Stimulated activated CD4-positive, alpha-beta T cell treated with anti-CD3 and anti-CD28 coated beads, Interleukin-2, amount 100 ng/mL, for 48 hours (primary cell): ENCODE measurements at regions not wholly inside any gene's neighbourhood (a gene's known extent, or its start where the extent isn't known, plus 50 kb on each side); places are given as distances from the start of the nearest gene placed in this dataset.

ENCODE experiments used
- DNase-seq, 2 donors: peaks; one replicate each; pipeline ENCODE4 v3.0.0-alpha.2; 2020

- no peak for DNase-seq
Measured at GRCh38 chr6:148068437-148069061, 274.1 kb upstream of the SASH1 start.

GRCh38 chr6:148069256-148069655, 273.4 kb upstream of the SASH1 start:
- no peak for DNase-seq

GRCh38 chr6:148074291-148074690, 268.3 kb upstream of the SASH1 start:
- no peak for DNase-seq

- DNase-seq = no peak
Measured at GRCh38 chr6:148074738-148075137, 267.9 kb upstream of the SASH1 start.

GRCh38 chr6:148075352-148075751, 267.3 kb upstream of the SASH1 start:
- no peak for DNase-seq

- DNase-seq = no peak
Measured at GRCh38 chr6:148076051-148076450, 266.6 kb upstream of the SASH1 start.

- no peak for DNase-seq
Measured at GRCh38 chr6:148080315-148080714, 262.3 kb upstream of the SASH1 start.

- DNase-seq = no peak
Measured at GRCh38 chr6:148081076-148081475, 261.6 kb upstream of the SASH1 start.

- no peak for DNase-seq
Measured at GRCh38 chr6:148082044-148082443, 260.6 kb upstream of the SASH1 start.

GRCh38 chr6:148082696-148083095, 259.9 kb upstream of the SASH1 start:
- no peak for DNase-seq

- no peak for DNase-seq
Measured at GRCh38 chr6:148085631-148086331, 256.9 kb upstream of the SASH1 start.

- DNase-seq = no peak
Measured at GRCh38 chr6:148086386-148086785, 256.3 kb upstream of the SASH1 start.

- DNase-seq = no peak
Measured at GRCh38 chr6:148086843-148087242, 255.8 kb upstream of the SASH1 start.

- DNase-seq = no peak
Measured at GRCh38 chr6:148087659-148088058, 255.0 kb upstream of the SASH1 start.

- DNase-seq = no peak
Measured at GRCh38 chr6:148090326-148090725, 252.3 kb upstream of the SASH1 start.

- no peak for DNase-seq
Measured at GRCh38 chr6:148091394-148091793, 251.2 kb upstream of the SASH1 start.

GRCh38 chr6:148103436-148103835, 239.2 kb upstream of the SASH1 start:
- no peak for DNase-seq

GRCh38 chr6:148104131-148104530, 238.5 kb upstream of the SASH1 start:
- no peak for DNase-seq

GRCh38 chr6:148105695-148106094, 236.9 kb upstream of the SASH1 start:
- no peak for DNase-seq

GRCh38 chr6:148107911-148108310, 234.7 kb upstream of the SASH1 start:
- no peak for DNase-seq

GRCh38 chr6:148109732-148110131, 232.9 kb upstream of the SASH1 start:
- DNase-seq = no peak

GRCh38 chr6:148110925-148111324, 231.7 kb upstream of the SASH1 start:
- DNase-seq = no peak

- DNase-seq = no peak
Measured at GRCh38 chr6:148112851-148113319, 229.8 kb upstream of the SASH1 start.

- DNase-seq = no peak
Measured at GRCh38 chr6:148116001-148116400, 226.6 kb upstream of the SASH1 start.

GRCh38 chr6:148118244-148118643, 224.4 kb upstream of the SASH1 start:
- no peak for DNase-seq
